ENCODE measurements at regions not wholly inside any gene's neighbourhood (a gene's known extent, or its start where the extent isn't known, plus 50 kb on each side); places are given as distances from the start of the nearest gene placed in this dataset.

- no peak for ATAC-seq
- no peak for DNase-seq
- Histone ChIP-seq H3K9me3 (ENCODE audit: control insufficient read depth, insufficient read depth, low read length) (no peaks in the 10 kb centered on the region), H3K27me3 (ENCODE audit: control insufficient read depth, insufficient read depth, low read length) (no peaks in the 10 kb centered on the region), H3K36me3 (ENCODE audit: control insufficient read depth, insufficient read depth, low read length) (no peaks in the 10 kb centered on the region), H3K4me1 (ENCODE audit: control insufficient read depth, insufficient read depth, low read length) (no peaks in the 10 kb centered on the region), H3K27ac (ENCODE audit: low read length) (no peak overlapping the region), H3K4me3 (ENCODE audit: low read length) (no peak overlapping the region)
- Mint-ChIP-seq H3K36me3 (no peaks in the 10 kb centered on the region), H3K9me3 (peaks cover 0 to 6% of the 10 kb centered on the region in 2 donors), H3K27me3 (ENCODE audit: low read depth in 2 of 2) (no peaks in the 10 kb centered on the region), H3K27ac (no peak overlapping the region), H3K4me1 (no peaks in the 10 kb centered on the region), H3K4me3 (no peak overlapping the region)
- intact Hi-C loops (cut with micrococcal nuclease) = no loop called here
- no peak for TF ChIP-seq CTCF (IDR thresholded peaks at IDR 0.05)
These were observed 230.3 kb downstream of the IBTK start for GRCh38 chr6:82017288-82017687.

GRCh38 chr6:82015526-82015925 lies 232.0 kb downstream of the IBTK start:
- no peaks in the 10 kb centered on the region for H3K4me1 ChIP-seq (ENCODE audit: control insufficient read depth, insufficient read depth, low read length)
- Mint-ChIP-seq H3K9me3 (peaks cover 0 to 7% of the 10 kb centered on the region in 2 donors), H3K27me3 (ENCODE audit: low read depth in 2 of 2) (no peaks in the 10 kb centered on the region), H3K4me1 (no peaks in the 10 kb centered on the region), H3K27ac (no peak overlapping the region), H3K36me3 (no peaks in the 10 kb centered on the region), H3K4me3 (no peak overlapping the region)
- intact Hi-C loops (cut with micrococcal nuclease) = no loop called here
- no peaks in the 10 kb centered on the region for H3K36me3 ChIP-seq (ENCODE audit: control insufficient read depth, insufficient read depth, low read length)
- H3K9me3 ChIP-seq (ENCODE audit: control insufficient read depth, insufficient read depth, low read length) = no peaks in the 10 kb centered on the region
- ATAC-seq = no peak
- 80% methylated on average over 1 of the region's 2 CpGs for WGBS (ENCODE audit: insufficient coverage)
- no peak for DNase-seq
- no peak overlapping the region for H3K4me3 ChIP-seq (ENCODE audit: low read length)
- H3K27me3 ChIP-seq (ENCODE audit: control insufficient read depth, insufficient read depth, low read length) = no peaks in the 10 kb centered on the region
- TF ChIP-seq CTCF (IDR thresholded peaks at IDR 0.05) = no peak
- no peak overlapping the region for H3K27ac ChIP-seq (ENCODE audit: low read length)

GRCh38 chr6:82015043-82015442 lies 232.5 kb downstream of the IBTK start:
- 76% methylated on average over 2 of the region's 2 CpGs for WGBS (ENCODE audit: insufficient coverage)
- ATAC-seq (no peak), DNase-seq (no peak)
- intact Hi-C loops (cut with micrococcal nuclease) = no loop called here
- no peaks in the 10 kb centered on the region for H3K4me1 ChIP-seq (ENCODE audit: control insufficient read depth, insufficient read depth, low read length)
- H3K4me3 ChIP-seq (ENCODE audit: low read length) = no peak overlapping the region
- Mint-ChIP-seq H3K4me1 (no peaks in the 10 kb centered on the region), H3K27ac (no peak overlapping the region), H3K9me3 (peaks cover 0 to 4% of the 10 kb centered on the region in 2 donors), H3K27me3 (ENCODE audit: low read depth in 2 of 2) (no peaks in the 10 kb centered on the region), H3K36me3 (no peaks in the 10 kb centered on the region), H3K4me3 (no peak overlapping the region)
- H3K36me3 ChIP-seq (ENCODE audit: control insufficient read depth, insufficient read depth, low read length) = no peaks in the 10 kb centered on the region
- no peaks in the 10 kb centered on the region for H3K9me3 ChIP-seq (ENCODE audit: control insufficient read depth, insufficient read depth, low read length)
- no peak for TF ChIP-seq CTCF (IDR thresholded peaks at IDR 0.05)
- H3K27ac ChIP-seq (ENCODE audit: low read length) = no peak overlapping the region
- H3K27me3 ChIP-seq (ENCODE audit: control insufficient read depth, insufficient read depth, low read length) = no peaks in the 10 kb centered on the region
